Neural cell (in vitro differentiated cells): ENCODE measurements at regions not wholly inside any gene's neighbourhood (a gene's known extent, or its start where the extent isn't known, plus 50 kb on each side); places are given as distances from the start of the nearest gene placed in this dataset.

Experiments
- H2AFZ ChIP-seq: fragments of 200-600, 300-800 bp; sonication (generic), shearing (Covaris generic); 2 replicates; pipeline ENCODE4 v1.6.0; 2014; ENCODE audit warnings: low read depth, mild to moderate bottlenecking, antibody characterized with exemption, low read length, moderate library complexity
- H3F3A ChIP-seq: fragments of 200-600 bp; shearing (Covaris generic); 2 replicates; pipeline ENCODE4 v1.6.1; 2016; ENCODE audit warnings: mild to moderate bottlenecking, moderate library complexity, mixed read lengths, antibody characterized with exemption, low read length; ENCODE audit not compliant: insufficient read depth, poor library complexity, severe bottlenecking
- H3K27ac ChIP-seq: fragments of 200-600, 300-800 bp; sonication (generic), shearing (Covaris generic); 2 replicates; pipeline ENCODE4 v1.5.1; 2014; ENCODE audit warnings: mild to moderate bottlenecking, low read length, moderate library complexity
- H3K27me3 ChIP-seq: fragments of 300-800, 200-600 bp; sonication (generic), shearing (Covaris generic); 2 replicates; pipeline ENCODE4 v1.6.0; 2014; ENCODE audit warnings: mild to moderate bottlenecking, low read depth, low read length, moderate library complexity; ENCODE audit not compliant: insufficient read depth
- H3K36me3 ChIP-seq: fragments of 300-800, 200-600 bp; sonication (generic), shearing (Covaris generic); 2 replicates; pipeline ENCODE4 v1.5.1; 2014; ENCODE audit warnings: mild to moderate bottlenecking, antibody characterized with exemption, low read length, moderate library complexity; ENCODE audit not compliant: insufficient read depth
- H3K4me2 ChIP-seq: fragments of 300-800, 200-600 bp; sonication (generic), shearing (Covaris generic); 2 replicates; pipeline ENCODE4 v1.6.0; 2014; ENCODE audit warnings: mild to moderate bottlenecking, low read length
- H3K4me3 ChIP-seq: fragments of 300-800, 200-600 bp; sonication (generic), shearing (Covaris generic); 2 replicates; pipeline ENCODE4 v1.5.1; 2014; ENCODE audit warnings: mild to moderate bottlenecking, low read length, moderate library complexity
- H3K79me2 ChIP-seq: fragments of 200-600 bp; shearing (Covaris generic); replicated peaks from 2 replicates; pipeline ENCODE4 v1.6.0; 2014; ENCODE audit warnings: mild to moderate bottlenecking, low read length, moderate library complexity; ENCODE audit not compliant: insufficient read depth
- H3K9ac ChIP-seq: fragments of 300-800, 200-600 bp; sonication (generic), shearing (Covaris generic); 2 replicates; pipeline ENCODE4 v1.6.1; 2016; ENCODE audit warnings: mild to moderate bottlenecking, low read length, mixed read lengths
- H3K9me2 ChIP-seq: fragments of 200-600 bp; shearing (Covaris generic); 2 replicates; pipeline ENCODE4 v1.6.1; 2016; ENCODE audit warnings: mild to moderate bottlenecking, low read length, mixed read lengths; ENCODE audit not compliant: insufficient read depth
- H3K9me3 ChIP-seq: fragments of 200-600, 300-800 bp; sonication (generic), shearing (Covaris generic); 2 replicates; pipeline ENCODE4 v1.6.1; 2016; ENCODE audit warnings: mild to moderate bottlenecking, mixed run types, low read length, moderate library complexity, mixed read lengths
- H4K20me1 ChIP-seq: fragments of 200-600 bp; shearing (Covaris generic); 2 replicates; pipeline ENCODE4 v1.6.1; 2016; ENCODE audit warnings: mild to moderate bottlenecking, mixed run types; ENCODE audit not compliant: insufficient read depth
- CTCF ChIP-seq: fragments of 450-650 bp; IDR thresholded peaks from 2 replicates; pipeline ENCODE4 v1.5.1; 2014; ENCODE audit warnings: antibody characterized with exemption, mild to moderate bottlenecking, moderate library complexity; ENCODE audit not compliant: poor library complexity, severe bottlenecking
- EP300 ChIP-seq: fragments of 450-650 bp; conservative IDR thresholded peaks from 2 replicates; pipeline ENCODE4 v1.6.1; 2014; ENCODE audit warnings: antibody characterized with exemption, mild to moderate bottlenecking, moderate library complexity; ENCODE audit not compliant: poor library complexity, severe bottlenecking
- EZH2 ChIP-seq: fragments of 200-600, 300-800 bp; shearing (Covaris generic), sonication (generic); IDR thresholded peaks from 2 replicates; pipeline ENCODE4 v1.6.1; 2014; ENCODE audit warnings: antibody characterized with exemption, low read length, borderline replicate concordance, mild to moderate bottlenecking; ENCODE audit not compliant: insufficient read depth, poor library complexity, severe bottlenecking
- MXI1 ChIP-seq: fragments of 450-650 bp; conservative IDR thresholded peaks from 2 replicates; pipeline ENCODE4 v1.6.1; 2014; ENCODE audit warnings: antibody characterized with exemption, mild to moderate bottlenecking; ENCODE audit not compliant: poor library complexity, severe bottlenecking
- POLR2AphosphoS5 ChIP-seq: IDR thresholded peaks from 2 replicates; pipeline ENCODE4 v1.6.1; 2012
- RAD21 ChIP-seq: fragments of 450-650 bp; conservative IDR thresholded peaks from 2 replicates; pipeline ENCODE4 v1.6.1; 2014; ENCODE audit warnings: antibody characterized with exemption, mild to moderate bottlenecking, moderate library complexity
- REST ChIP-seq: IDR thresholded peaks from 2 replicates; pipeline ENCODE4 v1.6.1; 2012; ENCODE audit warnings: borderline replicate concordance
- SMC3 ChIP-seq: fragments of 450-650 bp; conservative IDR thresholded peaks from 2 replicates; pipeline ENCODE4 v1.6.1; 2014; ENCODE audit warnings: antibody characterized with exemption, mild to moderate bottlenecking, moderate library complexity; ENCODE audit not compliant: poor library complexity
- TAF1 ChIP-seq: IDR thresholded peaks from 2 replicates; pipeline ENCODE4 v1.6.1; 2012; ENCODE audit warnings: low read depth

- Histone ChIP-seq H3K4me2 (no peak overlapping the region), H3K79me2 (no peaks in the 10 kb centered on the region), H3K27me3 (no peaks in the 10 kb centered on the region)
Observed at GRCh38 chr10:81814842-81815241, 60.2 kb upstream of the NRG3 start.

GRCh38 chr10:81817596-81818170, 57.3 kb upstream of the NRG3 start:
- H4K20me1 ChIP-seq = no peaks in the 10 kb centered on the region
- H3K9ac ChIP-seq = no peak overlapping the region
- no peaks in the 10 kb centered on the region for H3F3A ChIP-seq
- H3K79me2 ChIP-seq = no peaks in the 10 kb centered on the region
- no peaks in the 10 kb centered on the region for H3K27me3 ChIP-seq
- H3K4me2 ChIP-seq = no peak overlapping the region
- no peak overlapping the region for H3K27ac ChIP-seq
- no peak overlapping the region for H2AFZ ChIP-seq
- no peaks in the 10 kb centered on the region for H3K36me3 ChIP-seq
- no peaks in the 10 kb centered on the region for H3K9me2 ChIP-seq
- H3K9me3 ChIP-seq = no peaks in the 10 kb centered on the region
- H3K4me3 ChIP-seq = no peak overlapping the region
- TF ChIP-seq RAD21 (no peak), CTCF (no peak), EZH2 (no peak), SMC3 (no peak), EP300 (no peak)

More at GRCh38 chr10:81814842-81815241, 60.2 kb upstream of the NRG3 start:
- no peak overlapping the region for H3K4me3 ChIP-seq
- no peak overlapping the region for H3K9ac ChIP-seq
- H3K36me3 ChIP-seq = no peaks in the 10 kb centered on the region
- no peaks in the 10 kb centered on the region for H3K9me2 ChIP-seq
- H3K27ac ChIP-seq = no peak overlapping the region
- no peak for TF ChIP-seq EZH2
- no peak for TF ChIP-seq MXI1
- TF ChIP-seq POLR2AphosphoS5 = no peak
- TF ChIP-seq RAD21 = no peak
- TF ChIP-seq SMC3 = no peak
- no peak for TF ChIP-seq TAF1
- no peak for TF ChIP-seq CTCF
- TF ChIP-seq REST = no peak
- TF ChIP-seq EP300 = no peak
- no peaks in the 10 kb centered on the region for H3K9me3 ChIP-seq
- H2AFZ ChIP-seq = no peak overlapping the region
- no peaks in the 10 kb centered on the region for H3F3A ChIP-seq
- H4K20me1 ChIP-seq = no peaks in the 10 kb centered on the region
